OCI-M2 (cell line): ENCODE measurements at regions not wholly inside any gene's neighbourhood (a gene's known extent, or its start where the extent isn't known, plus 50 kb on each side); places are given as distances from the start of the nearest gene placed in this dataset.

Experiments
- DNase-seq: peaks from one replicate; lab custom pipeline; 2025; ENCODE audit not compliant: unreplicated experiment; lab: John Stamatoyannopoulos, UW

DNA sequence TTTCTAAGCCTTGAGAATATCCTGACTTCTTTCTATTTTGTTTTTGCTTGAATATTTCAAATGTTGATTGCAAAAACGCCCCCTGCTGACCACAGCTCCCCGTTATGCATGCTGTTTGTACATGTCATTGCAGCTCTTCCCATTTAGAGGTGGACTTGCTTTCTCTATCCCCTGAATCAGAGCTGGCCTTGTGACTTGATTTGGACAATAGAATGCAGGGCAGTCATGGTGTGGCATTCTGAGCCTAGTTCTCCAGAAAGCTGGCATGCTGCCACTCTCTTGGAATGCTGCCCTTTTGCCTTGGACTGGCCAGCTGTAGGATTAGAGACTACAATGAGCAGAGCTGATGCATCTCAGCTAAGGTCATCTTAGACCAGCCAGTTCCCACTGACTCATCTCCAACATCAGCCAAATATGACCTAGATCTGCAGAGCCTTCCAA is 1561.5 kb downstream of the MRPL39 start:
- no peak for DNase-seq

DNA sequence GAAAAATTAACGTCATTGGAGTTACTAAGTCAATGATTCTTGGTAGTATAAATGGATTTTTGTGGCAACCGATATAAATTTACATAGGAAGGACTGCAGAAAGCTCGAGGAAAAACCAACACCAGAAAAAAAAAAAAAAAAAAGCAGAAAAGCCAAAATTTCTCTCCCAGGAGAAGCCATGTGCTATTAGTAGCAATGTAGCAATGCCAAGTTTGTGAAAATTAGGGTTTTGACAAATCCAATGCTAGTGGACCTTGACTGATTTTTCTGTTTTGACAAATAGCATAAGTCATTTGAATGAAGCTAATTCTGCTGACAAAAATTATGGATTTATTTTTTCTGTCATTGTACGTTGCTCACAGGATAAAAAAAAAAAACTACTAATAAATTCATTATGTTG is 1561.9 kb downstream of the MRPL39 start:
- no peak for DNase-seq

DNA sequence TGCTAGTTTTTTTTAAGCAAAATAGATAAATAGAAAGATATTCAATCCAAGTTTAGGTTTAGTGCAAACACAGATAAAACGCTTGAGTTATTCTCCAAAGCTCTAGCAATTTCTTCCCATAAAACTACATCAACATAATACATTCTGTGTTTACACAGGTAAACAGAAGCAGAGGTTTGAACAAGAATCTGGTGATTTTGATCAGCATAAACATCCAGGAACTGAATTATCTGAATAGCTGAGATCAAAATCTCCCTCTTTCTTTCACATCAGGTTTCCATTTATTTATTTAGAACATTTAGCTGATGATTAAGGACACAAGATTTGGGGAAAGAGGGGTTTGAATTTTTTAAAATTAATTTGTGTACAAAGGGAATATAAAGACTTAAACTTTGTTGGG is 1564.6 kb downstream of the MRPL39 start:
- DNase-seq, result no peak

DNA sequence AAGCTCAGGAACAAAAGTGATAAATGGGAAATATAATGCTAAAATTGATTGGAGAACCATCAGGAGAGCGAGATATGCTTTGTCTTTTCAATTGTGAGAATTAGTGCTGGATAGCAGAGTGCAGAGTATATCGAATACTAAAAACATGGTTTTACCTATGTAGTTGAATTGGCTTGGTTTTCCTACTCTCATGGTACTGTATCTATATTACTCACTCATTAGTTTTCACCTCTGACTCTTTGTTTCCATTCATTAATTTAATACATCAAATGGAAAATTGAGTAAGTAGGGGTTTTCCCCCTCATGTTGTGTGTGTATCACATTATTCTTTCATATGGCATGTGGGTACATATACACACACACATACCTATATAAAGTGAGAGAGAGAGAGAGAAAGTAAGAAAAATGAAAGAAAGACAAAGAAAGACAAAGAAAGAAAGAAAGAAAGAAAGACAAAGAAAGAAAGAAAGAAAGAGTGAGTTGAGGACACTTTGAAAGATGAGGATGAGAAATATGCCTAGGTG is 1574.5 kb downstream of the MRPL39 start:
- DNase-seq, result no peak

DNA sequence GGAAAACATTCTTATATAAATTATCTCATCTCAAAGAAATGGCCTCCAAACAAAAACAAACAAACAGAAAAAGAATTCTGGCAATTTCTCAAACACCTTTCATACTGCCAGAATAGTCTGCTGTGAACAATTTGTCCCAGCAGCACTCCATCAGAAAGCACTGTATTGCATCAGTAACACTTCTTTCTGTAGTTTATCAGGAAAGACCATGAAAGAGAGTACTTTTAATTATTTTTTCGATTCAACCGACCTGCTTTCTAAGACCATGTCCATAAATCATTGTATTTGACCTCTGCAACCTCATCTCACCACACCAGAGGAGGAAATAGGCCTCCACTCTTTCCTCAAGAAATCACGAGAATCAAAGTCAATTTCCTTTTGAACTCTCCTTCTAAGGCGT is 1579.9 kb downstream of the MRPL39 start:
- DNase-seq, result no peak

DNA sequence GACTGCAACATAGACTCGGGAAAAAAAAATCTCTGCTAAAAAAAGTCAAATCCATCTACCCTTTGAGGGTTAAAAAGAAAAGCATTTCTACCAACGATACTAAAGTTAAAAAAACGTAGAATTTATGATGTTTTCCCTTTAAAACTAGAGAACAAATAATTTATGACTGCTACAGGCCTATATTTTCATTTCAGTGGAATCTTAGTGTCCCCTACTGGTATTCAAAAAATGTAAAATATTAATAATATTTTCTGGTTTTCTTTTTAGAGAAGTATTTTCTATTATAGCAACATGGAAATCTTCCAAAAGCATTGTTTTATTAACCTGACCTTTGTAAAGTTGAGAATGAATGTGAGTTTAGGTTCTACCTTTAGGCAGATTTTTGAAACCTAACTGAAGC is 1582.2 kb downstream of the MRPL39 start:
- no peak for DNase-seq

DNA sequence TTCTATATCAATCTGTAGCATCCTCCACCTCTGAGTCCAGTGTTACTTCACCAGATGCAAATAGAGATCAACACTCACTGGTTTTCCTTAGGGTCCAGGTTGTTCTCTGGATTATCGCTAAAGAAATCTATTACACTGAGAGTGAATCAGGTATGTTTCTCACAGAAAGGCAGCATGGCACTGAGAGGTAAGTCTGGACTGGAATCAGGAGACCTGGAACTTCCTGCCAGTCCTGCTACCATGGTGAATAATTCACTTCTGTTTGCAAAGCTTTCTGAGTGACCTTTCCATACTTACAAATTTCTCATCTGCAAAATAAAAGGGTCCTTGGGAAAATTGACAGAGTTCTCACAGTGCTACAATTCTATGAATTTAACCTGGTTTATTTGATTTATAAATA is 1583.3 kb downstream of the MRPL39 start:
- DNase-seq, result no peak

DNA sequence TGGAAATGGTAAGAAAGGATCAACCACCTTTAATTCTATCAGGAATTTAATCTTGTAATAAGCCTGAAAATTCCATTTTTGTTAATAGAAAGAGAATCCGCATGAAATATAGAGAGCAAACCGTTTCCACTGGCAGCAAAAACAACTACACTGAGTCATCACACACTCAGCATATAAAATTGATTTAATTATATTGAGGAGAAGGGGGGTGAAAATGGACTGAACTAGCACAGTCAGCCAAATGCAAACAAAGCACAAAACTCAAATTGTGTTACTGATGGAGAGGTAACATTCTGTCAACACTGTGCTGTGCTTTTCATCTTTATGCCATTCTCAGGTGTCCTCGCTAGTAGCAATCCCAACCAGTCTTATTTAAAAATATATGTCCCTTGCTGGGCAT is 1583.9 kb downstream of the MRPL39 start:
- DNase-seq, result no peak

DNA sequence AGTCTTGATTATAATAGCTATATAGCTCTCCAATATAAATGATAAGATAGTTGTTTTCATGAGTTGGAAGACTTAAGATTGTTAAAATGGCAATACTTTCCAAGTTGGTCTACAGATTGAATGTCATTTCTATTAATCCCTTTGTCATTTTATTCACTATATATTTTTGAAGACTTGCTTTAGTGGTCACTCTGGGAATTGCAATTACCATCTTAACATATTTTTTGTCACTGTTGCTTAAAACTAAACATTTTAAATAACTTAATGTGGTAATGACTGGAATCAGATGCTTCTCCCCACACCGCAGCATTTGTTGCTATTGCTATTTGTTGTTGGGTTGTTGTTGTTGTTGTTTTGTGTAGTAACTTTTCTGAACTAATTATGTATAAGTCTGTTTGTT is 1592.9 kb downstream of the MRPL39 start:
- DNase-seq, result no peak

DNA sequence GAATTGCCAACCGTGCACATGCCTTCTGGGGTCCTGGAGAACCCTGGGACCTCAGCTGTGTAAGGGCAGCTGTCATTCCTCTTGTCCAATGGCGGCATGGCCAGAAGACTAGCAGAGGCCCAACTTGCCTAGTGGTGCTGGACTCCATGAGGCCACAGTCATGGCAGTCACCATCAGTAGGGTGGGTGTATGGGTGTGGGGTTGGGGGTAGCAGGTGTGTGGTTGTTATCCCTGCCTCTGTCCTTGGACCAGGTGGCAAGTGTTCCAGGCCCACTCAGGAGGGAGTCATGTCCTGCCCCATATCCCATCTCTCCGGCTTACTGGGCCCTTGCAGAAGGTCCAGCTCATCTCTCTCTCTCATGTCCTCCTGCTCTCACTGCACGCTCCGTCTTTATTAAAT is 1596.2 kb downstream of the MRPL39 start:
- DNase-seq, result no peak

DNA sequence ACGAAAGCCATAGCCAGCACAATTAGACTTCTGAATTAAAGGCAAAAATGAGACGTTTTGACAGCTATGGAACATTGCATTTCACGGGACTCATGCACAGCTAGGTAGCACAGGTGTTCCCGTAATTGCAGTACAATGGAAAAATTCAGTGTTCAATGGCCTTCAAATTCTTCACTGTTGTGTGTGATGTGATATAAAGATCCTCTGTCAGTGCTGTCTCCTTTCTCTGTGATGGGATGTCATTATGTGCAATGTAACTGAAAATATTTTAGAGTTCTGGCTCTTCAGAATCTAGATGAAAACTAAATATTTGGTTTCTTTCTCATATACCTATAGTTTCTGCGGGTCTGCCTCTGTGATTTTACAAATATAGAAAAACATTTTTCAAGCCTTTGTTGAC is 1599.7 kb downstream of the MRPL39 start:
- no peak for DNase-seq

DNA sequence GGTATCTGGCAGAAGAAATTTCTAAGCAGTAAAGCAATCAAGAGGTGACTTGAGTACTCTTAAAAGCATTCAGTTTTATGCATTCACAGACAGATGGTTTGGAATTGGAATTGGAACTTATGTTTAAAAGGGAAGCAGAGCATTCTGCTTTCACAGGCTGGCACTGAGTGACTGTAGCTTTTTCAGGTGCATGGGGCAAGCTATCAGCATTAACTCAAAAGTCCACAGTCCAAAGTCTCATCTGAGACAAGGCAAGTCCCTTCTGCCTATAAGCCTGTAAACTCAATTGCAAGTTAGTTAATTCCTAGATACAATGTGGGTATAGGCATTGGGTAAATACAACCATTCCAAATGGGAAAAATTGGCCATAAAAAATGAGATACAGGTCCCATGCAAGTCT is 1620.3 kb downstream of the MRPL39 start:
- no peak for DNase-seq

DNA sequence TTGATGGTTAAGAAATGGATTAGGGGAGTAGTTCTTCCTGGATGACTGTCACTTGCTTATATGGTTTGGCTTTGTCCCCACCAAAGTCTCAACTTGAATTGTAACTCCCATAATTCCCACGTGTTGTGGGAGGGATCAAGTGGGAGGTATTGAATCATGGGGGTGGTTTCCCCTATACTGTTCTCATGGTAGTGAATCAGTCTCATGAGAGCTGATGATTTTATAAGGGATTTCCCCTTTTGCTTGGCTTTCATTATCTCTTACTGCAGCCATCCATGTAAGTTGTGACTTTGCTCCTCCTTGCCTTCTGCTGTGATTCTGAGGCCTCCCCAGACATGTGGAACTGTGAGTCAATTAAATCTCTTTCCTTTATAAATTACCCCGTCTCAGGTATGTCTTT is 1621.1 kb downstream of the MRPL39 start:
- no peak for DNase-seq

DNA sequence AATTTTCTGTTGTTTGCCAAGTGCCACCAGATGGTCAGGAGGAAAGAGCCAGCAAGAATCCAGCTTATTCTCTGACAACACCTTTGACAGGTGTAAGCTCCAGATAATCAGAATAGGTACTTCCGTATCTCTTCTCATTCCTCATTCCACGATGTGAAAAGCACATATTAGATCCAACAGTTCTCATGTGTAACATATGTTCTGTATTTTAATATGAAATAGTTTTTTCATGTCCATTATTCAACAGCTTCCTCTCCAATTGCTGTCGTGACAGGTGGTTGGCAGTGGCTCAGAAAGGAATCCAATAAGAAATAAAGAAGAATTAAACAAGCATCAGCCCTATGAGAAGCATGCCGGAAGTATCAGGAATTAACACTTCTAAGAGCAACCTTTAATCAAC is 1624.7 kb downstream of the MRPL39 start:
- no peak for DNase-seq

DNA sequence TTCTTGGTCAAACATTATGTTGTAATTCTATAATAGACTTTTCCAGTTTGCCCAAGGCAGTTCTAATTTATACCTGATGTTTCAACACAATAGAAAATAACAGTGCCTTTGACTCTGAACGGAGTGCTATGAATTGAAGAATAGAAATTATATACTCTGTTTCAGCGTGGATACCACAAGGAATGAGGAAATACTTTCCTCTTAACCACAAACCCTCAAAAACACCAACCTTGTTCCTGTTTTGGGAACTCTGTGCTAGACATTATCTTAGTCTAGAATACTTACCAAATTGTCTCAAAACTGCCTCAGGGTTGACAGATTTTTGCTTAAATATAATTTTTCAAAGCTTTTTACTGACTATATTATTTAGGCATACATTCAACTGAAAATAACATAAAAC is 1629.3 kb downstream of the MRPL39 start:
- no peak for DNase-seq

DNA sequence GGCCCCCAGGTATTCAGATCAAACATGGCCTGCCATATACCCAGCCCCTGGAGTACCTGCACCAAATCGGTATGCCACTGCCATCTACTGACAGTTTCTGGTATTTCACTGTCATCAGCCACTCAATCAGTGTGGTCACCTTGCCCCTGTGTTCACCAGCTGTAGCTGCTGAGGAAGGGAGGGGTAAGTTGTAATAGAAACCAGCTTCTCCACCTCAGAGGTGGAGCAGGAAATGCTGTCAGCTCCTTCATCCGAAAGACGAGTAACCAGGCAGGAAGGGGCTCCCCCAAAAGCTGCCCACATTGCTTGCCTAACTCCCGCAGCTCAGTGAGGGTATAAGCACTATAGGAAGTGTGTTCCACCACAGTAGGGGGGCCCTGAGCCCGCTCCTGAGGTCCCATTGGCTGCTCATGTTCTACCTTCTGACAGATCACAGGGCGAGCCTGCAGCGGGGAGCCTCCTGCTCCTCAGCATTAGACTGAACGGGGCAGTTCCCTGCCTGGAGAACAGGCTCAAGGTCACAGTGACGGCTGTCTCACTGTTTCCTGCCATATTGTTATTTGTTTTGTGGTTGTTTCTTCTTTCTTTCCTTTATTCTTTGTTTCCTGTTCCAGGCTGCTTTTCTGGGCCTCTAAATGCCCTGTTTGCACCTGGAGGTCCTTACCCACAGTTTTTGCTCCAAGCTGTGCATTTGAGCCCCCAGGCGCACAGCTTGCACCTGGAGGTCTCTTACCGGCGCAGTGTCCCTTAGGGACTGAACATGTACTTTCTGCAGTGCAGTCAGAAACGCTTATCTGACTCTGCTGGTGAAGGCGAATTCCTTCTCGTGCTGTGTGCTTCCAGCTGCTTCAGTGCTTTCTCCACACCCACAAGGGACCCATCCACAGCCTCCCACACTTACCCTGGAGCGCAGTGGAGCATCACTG is 1638.3 kb downstream of the MRPL39 start:
- no peak for DNase-seq

DNA sequence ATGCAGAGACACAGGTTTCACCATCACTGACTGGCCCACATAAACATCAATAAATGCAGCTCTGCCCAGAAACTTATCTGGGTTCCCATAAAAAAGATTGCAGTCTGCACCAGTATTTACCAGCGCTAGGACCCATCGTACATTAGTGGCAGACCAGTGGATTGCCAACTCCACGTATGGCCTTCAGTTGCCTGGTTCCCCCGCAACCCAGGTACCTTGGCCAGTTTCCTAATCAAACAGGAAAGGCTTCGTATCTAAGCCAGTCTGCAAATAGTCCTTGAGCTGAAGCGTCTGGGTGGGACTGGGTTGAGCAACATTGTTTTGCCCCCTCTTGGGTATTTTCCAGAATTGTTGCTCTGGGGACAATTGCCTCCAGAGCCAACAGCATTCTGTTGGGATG is 1639.3 kb downstream of the MRPL39 start:
- no peak for DNase-seq

DNA sequence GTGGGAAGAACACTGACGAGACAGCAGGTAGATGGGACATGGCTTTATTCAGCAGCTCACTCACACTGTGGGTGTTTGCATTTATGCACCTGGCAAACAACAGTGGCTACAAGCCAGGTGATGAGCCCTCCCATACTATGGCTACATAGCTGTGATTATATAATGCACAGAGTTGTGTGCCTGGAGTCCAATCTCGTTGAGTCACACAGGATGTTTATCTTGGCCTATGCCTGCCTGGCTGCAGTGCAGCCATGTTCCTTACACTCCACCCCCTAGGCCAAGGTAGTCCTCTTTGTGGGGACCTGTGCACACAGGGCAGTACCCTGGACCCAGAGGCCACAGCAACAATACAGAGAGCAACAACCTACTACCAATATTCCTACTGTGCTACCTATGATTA is 1643.8 kb downstream of the MRPL39 start:
- DNase-seq, result no peak

DNA sequence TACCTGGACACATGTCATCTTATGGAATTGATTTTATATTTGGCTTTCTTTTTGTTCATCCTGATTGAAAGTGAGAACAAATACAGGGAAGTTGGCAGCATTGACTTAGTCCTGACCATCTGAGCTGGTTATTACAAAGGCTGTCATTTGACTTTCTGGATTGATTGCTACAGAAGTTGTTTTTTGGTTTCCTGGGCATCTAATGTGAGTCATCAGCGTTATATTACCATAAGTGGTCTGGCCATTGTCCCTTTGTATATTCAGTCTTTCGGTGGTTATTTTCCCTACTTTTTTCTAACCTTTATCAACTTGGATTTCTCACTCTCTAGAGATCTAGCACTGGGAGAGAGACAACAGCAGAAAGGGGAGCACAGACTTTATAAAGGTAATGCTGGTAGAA is 1646.5 kb downstream of the MRPL39 start:
- DNase-seq, result no peak

DNA sequence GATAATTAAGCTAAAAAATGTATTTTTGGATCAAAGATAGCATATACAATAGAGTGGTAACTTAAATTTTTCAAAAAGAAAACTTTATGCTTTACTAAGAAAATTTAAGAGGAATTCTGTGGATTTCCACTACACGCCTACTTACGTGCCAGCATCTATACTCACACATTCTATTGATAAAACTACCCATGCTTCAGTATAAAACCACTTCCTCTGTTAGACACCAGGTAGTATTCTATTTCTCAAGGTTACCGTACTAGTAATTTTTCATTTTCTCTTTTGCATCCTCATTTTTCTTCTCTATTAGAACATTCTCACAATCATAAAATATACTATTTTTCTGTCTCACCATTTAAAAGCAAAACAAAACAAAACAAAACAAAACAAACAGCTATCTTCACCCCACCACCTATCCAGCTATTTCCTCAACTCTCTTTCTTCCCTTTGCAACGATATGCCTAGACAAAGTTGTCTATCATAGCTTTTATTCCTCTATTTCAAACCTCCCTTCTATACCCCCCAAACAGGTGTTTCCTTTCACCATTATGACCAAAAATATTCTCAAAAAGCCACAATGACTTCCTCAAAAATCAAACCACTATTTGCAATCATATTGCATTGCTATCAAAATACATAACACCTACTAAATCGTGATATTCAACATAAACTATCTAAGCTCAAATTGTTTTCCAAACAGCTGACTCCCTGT is 1652.0 kb downstream of the MRPL39 start:
- DNase-seq, result no peak

DNA sequence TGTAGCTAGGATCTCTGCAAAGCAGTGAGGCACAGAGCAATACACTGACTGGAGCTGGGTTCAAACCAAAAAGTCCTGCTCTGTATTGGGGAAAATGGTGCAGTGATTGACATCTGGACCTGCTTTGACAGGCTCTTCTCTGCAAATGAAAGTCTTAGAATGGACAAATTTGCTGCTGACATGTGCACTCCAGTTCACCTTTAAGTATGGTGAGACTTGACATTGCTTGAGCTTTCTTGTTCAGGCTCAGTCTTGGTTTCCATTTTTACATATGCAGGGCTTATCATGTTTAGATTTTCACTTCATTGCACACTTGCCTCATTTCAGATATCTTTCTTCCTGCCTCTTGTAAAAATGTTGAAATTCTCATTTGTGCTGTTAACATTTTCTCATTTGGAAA is 1655.0 kb downstream of the MRPL39 start:
- DNase-seq, result no peak

DNA sequence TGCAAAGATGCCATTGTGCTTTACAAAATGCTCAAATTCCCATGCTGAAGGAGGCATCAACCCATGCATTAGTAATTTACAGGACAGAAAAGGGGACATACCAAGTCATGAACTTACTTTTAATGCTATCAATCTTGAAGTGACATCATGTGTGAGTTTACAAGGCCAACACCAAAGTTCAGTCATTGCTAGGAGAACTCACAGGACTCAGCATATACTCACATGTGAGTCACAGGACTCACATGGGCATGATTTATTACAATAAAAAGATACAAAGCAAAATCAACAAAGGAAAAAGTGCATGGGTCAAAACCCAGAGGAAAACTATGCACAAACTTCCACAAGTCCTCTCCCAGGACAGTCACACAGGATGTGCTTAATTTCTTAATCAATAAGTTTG is 1656.0 kb downstream of the MRPL39 start:
- no peak for DNase-seq
